IMR-90 (cell line): ENCODE measurements at regions not wholly inside any gene's neighbourhood (a gene's known extent, or its start where the extent isn't known, plus 50 kb on each side); places are given as distances from the start of the nearest gene placed in this dataset.

ENCODE experiments used
- BHLHE40 ChIP-seq: fragments of 150-350 bp; IDR thresholded peaks from 2 replicates; pipeline ENCODE4 v1.6.1; 2016; ENCODE audit warnings: mild to moderate bottlenecking, low read depth, low read length
- CEBPB ChIP-seq: IDR thresholded peaks from 2 replicates; pipeline ENCODE4 v1.6.1; 2012; ENCODE audit warnings: low read depth, low read length, improper control_type of control experiment
- FOS ChIP-seq: fragments of 150-350 bp; IDR thresholded peaks from 2 replicates; pipeline ENCODE4 v1.6.1; 2016; ENCODE audit warnings: low read depth, low read length
- MAFK ChIP-seq: IDR thresholded peaks from 2 replicates; pipeline ENCODE4 v1.6.1; 2012; ENCODE audit warnings: low read depth, low read length, improper control_type of control experiment
- MXI1 ChIP-seq: IDR thresholded peaks from 2 replicates; pipeline ENCODE4 v1.6.1; 2012; ENCODE audit warnings: low read depth, mild to moderate bottlenecking, low read length, moderate library complexity, borderline replicate concordance
- POLR2A ChIP-seq: IDR thresholded peaks from 2 replicates; pipeline ENCODE4 v1.6.1; 2012; ENCODE audit warnings: mild to moderate bottlenecking, low read depth, low read length
- RAD21 ChIP-seq: IDR thresholded peaks from 2 replicates; pipeline ENCODE4 v1.6.1; 2012; ENCODE audit warnings: low read length, improper control_type of control experiment
- RCOR1 ChIP-seq: IDR thresholded peaks from 2 replicates; pipeline ENCODE4 v1.6.1; 2012; ENCODE audit warnings: mild to moderate bottlenecking, low read length, improper control_type of control experiment; ENCODE audit not compliant: insufficient replicate concordance
- RFX5 ChIP-seq: IDR thresholded peaks from 2 replicates; pipeline ENCODE4 v1.8.0; 2012; ENCODE audit warnings: low read depth, mild to moderate bottlenecking, low read length, moderate library complexity
- TF ChIP-seq, protein P1 (sequence below): fragments of 150-350 bp; IDR thresholded peaks from 2 replicates; pipeline ENCODE4 v1.6.1; 2017; ENCODE audit warnings: mild to moderate bottlenecking, antibody characterized with exemption, low read length, low read depth
- TF ChIP-seq, protein P2 (sequence below): conservative IDR thresholded peaks from 2 replicates; pipeline ENCODE4 v1.5.1; 2012; ENCODE audit warnings: mild to moderate bottlenecking, low read depth, low read length, improper control_type of control experiment
- TF ChIP-seq, protein P3 (sequence below): fragments of 150-350 bp; IDR thresholded peaks from 2 replicates; pipeline ENCODE4 v1.6.1; 2016; ENCODE audit warnings: low read depth, mild to moderate bottlenecking, low read length, moderate library complexity, borderline replicate concordance

DNA sequence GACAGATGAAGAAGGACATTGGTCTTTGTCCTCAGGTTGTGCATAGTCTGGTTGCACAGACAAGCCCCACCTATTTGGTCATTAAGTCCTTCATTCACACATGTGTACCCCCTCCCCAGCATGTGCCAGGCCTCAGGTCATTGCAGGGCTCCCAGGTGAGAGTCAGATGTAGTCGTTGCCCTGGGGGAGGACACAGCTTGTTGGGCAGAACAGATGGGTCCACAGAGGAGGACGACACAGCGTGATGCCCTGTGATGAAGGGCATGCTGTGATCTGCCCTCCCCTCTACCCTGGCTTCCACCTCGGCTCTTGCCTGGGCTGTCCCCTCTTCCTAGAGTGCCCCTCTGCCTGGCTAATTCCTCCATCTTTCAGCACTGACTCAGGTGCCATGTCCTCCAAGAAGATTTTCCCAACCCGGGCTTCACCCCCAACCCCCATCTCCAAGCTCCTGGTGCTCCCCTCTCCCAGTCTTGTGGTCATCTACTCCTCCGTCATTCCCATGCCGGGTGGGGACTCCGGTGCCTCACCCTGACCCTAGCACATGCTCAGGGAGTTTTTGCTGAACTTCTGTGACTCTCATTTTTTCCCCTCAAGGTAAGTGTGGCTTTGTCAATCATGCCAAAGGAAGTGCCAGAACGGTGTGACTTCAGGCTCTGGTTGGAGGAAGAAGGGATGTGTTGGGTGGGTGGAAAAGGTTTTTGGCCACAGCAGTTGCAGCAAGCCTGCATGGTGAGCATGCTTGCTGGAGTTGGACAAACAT lies 220.5 kb downstream of the FOXD2 start:
- TF ChIP-seq, protein P1, sequence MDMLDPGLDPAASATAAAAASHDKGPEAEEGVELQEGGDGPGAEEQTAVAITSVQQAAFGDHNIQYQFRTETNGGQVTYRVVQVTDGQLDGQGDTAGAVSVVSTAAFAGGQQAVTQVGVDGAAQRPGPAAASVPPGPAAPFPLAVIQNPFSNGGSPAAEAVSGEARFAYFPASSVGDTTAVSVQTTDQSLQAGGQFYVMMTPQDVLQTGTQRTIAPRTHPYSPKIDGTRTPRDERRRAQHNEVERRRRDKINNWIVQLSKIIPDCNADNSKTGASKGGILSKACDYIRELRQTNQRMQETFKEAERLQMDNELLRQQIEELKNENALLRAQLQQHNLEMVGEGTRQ, result no peak
- TF ChIP-seq, protein P2, sequence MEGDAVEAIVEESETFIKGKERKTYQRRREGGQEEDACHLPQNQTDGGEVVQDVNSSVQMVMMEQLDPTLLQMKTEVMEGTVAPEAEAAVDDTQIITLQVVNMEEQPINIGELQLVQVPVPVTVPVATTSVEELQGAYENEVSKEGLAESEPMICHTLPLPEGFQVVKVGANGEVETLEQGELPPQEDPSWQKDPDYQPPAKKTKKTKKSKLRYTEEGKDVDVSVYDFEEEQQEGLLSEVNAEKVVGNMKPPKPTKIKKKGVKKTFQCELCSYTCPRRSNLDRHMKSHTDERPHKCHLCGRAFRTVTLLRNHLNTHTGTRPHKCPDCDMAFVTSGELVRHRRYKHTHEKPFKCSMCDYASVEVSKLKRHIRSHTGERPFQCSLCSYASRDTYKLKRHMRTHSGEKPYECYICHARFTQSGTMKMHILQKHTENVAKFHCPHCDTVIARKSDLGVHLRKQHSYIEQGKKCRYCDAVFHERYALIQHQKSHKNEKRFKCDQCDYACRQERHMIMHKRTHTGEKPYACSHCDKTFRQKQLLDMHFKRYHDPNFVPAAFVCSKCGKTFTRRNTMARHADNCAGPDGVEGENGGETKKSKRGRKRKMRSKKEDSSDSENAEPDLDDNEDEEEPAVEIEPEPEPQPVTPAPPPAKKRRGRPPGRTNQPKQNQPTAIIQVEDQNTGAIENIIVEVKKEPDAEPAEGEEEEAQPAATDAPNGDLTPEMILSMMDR, result no peak
- TF ChIP-seq FOS (no peak), POLR2A (no peak), RCOR1 (no peak), MXI1 (no peak), CEBPB (no peak), MAFK (no peak), RFX5 (no peak), RAD21 (no peak), BHLHE40 (no peak)
- TF ChIP-seq, protein P3, sequence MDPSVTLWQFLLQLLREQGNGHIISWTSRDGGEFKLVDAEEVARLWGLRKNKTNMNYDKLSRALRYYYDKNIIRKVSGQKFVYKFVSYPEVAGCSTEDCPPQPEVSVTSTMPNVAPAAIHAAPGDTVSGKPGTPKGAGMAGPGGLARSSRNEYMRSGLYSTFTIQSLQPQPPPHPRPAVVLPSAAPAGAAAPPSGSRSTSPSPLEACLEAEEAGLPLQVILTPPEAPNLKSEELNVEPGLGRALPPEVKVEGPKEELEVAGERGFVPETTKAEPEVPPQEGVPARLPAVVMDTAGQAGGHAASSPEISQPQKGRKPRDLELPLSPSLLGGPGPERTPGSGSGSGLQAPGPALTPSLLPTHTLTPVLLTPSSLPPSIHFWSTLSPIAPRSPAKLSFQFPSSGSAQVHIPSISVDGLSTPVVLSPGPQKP, result no peak
